ENCODE measurements at regions not wholly inside any gene's neighbourhood (a gene's known extent, or its start where the extent isn't known, plus 50 kb on each side); places are given as distances from the start of the nearest gene placed in this dataset.
"Not testable (repeated sequence)": the region's sequence is repeated elsewhere in the genome, so short reads cannot be mapped to it uniquely, and the experiment has no call there.

DNA sequence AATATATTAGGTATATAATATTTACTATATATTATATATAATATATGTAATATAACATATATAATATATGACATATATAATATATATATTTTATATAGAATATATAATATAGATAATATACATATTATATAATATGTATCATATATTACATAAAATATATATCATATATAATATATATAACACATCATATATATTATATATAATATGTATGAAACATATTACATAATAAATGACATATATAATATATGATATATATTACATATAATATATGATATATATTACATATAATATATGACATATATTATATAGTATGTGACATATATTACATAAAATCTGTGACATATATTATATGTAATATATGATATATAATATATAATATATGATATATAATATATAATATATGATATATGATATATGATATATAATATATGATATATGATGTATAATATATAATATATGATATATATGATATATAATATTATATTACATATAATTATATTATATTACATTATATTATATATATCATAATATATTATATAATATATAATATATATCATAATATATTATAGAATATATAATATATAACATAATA, 119.5 kb upstream of the RIMBP3 start:
- no peak overlapping the region for H3K4me3 ChIP-seq (ENCODE audit: low read length)
- TF ChIP-seq, protein P1, sequence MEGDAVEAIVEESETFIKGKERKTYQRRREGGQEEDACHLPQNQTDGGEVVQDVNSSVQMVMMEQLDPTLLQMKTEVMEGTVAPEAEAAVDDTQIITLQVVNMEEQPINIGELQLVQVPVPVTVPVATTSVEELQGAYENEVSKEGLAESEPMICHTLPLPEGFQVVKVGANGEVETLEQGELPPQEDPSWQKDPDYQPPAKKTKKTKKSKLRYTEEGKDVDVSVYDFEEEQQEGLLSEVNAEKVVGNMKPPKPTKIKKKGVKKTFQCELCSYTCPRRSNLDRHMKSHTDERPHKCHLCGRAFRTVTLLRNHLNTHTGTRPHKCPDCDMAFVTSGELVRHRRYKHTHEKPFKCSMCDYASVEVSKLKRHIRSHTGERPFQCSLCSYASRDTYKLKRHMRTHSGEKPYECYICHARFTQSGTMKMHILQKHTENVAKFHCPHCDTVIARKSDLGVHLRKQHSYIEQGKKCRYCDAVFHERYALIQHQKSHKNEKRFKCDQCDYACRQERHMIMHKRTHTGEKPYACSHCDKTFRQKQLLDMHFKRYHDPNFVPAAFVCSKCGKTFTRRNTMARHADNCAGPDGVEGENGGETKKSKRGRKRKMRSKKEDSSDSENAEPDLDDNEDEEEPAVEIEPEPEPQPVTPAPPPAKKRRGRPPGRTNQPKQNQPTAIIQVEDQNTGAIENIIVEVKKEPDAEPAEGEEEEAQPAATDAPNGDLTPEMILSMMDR (conservative IDR thresholded peaks at IDR 0.05; ENCODE audit: low read length): no peak
- no peak for DNase-seq (ENCODE audit: low read depth)

GRCh38 chr22:18730410-18730809, 118.7 kb upstream of the RIMBP3 start:
- H3K4me3 ChIP-seq (ENCODE audit: low read length): not testable (repeated sequence)
- peak; percentile 57 for DNase-seq (ENCODE audit: low read depth)

Measured in AG10803 (cell line).